ENCODE measurements at regions not wholly inside any gene's neighbourhood (a gene's known extent, or its start where the extent isn't known, plus 50 kb on each side); places are given as distances from the start of the nearest gene placed in this dataset.

- Histone ChIP-seq H3K9me3 (ENCODE audit: low read length) (no peaks in the 10 kb centered on the region), H3K4me2 (ENCODE audit: low read length) (no peak overlapping the region), H3K9me2 (ENCODE audit: insufficient read depth, low read length) (no peaks in the 10 kb centered on the region), H3K27ac (ENCODE audit: low read length) (no peak overlapping the region), H3K4me3 (ENCODE audit: low read length) (no peak overlapping the region), H3K79me2 (replicated peaks; ENCODE audit: insufficient read depth, low read length) (no peaks in the 10 kb centered on the region), H3K36me3 (ENCODE audit: insufficient read depth, low read length) (no peaks in the 10 kb centered on the region), H4K20me1 (ENCODE audit: insufficient read depth) (no peaks in the 10 kb centered on the region), H3K9ac (ENCODE audit: low read length) (no peak overlapping the region), H3K27me3 (ENCODE audit: insufficient read depth, low read depth, low read length) (no peaks in the 10 kb centered on the region), H2AFZ (ENCODE audit: low read depth, low read length) (no peak overlapping the region), H3F3A (ENCODE audit: insufficient read depth, low read length, poor library complexity, severe bottlenecking) (no peaks in the 10 kb centered on the region)
- TF ChIP-seq REST (IDR thresholded peaks at IDR 0.05; ENCODE audit: borderline replicate concordance) (no peak), POLR2AphosphoS5 (IDR thresholded peaks at IDR 0.05) (no peak), EZH2 (IDR thresholded peaks at IDR 0.05; ENCODE audit: borderline replicate concordance, insufficient read depth, low read length, poor library complexity, severe bottlenecking) (no peak), TAF1 (IDR thresholded peaks at IDR 0.05; ENCODE audit: low read depth) (no peak), EP300 (conservative IDR thresholded peaks at IDR 0.05; ENCODE audit: poor library complexity, severe bottlenecking) (no peak), SMC3 (conservative IDR thresholded peaks at IDR 0.05; ENCODE audit: poor library complexity) (no peak), MXI1 (conservative IDR thresholded peaks at IDR 0.05; ENCODE audit: poor library complexity, severe bottlenecking) (no peak), RAD21 (conservative IDR thresholded peaks at IDR 0.05) (no peak), CTCF (IDR thresholded peaks at IDR 0.05; ENCODE audit: poor library complexity, severe bottlenecking) (no peak)
These were observed 158.2 kb downstream of the C4orf33 start for GRCh38 chr4:129254126-129254525.

GRCh38 chr4:129254526-129254925, 158.6 kb downstream of the C4orf33 start:
- Histone ChIP-seq H3K4me3 (ENCODE audit: low read length) (no peak overlapping the region), H3K36me3 (ENCODE audit: insufficient read depth, low read length) (no peaks in the 10 kb centered on the region), H3K9me3 (ENCODE audit: low read length) (no peaks in the 10 kb centered on the region), H3K27ac (ENCODE audit: low read length) (no peak overlapping the region), H3K27me3 (ENCODE audit: insufficient read depth, low read depth, low read length) (no peaks in the 10 kb centered on the region), H2AFZ (ENCODE audit: low read depth, low read length) (no peak overlapping the region), H3K4me2 (ENCODE audit: low read length) (no peak overlapping the region), H3K9me2 (ENCODE audit: insufficient read depth, low read length) (no peaks in the 10 kb centered on the region), H4K20me1 (ENCODE audit: insufficient read depth) (no peaks in the 10 kb centered on the region), H3F3A (ENCODE audit: insufficient read depth, low read length, poor library complexity, severe bottlenecking) (no peaks in the 10 kb centered on the region), H3K9ac (ENCODE audit: low read length) (no peak overlapping the region), H3K79me2 (replicated peaks; ENCODE audit: insufficient read depth, low read length) (no peaks in the 10 kb centered on the region)
- TF ChIP-seq SMC3 (conservative IDR thresholded peaks at IDR 0.05; ENCODE audit: poor library complexity) = no peak
- TF ChIP-seq EZH2 (IDR thresholded peaks at IDR 0.05; ENCODE audit: borderline replicate concordance, insufficient read depth, low read length, poor library complexity, severe bottlenecking) = no peak
- TF ChIP-seq RAD21 (conservative IDR thresholded peaks at IDR 0.05) = no peak
- no peak for TF ChIP-seq EP300 (conservative IDR thresholded peaks at IDR 0.05; ENCODE audit: poor library complexity, severe bottlenecking)
- TF ChIP-seq MXI1 (conservative IDR thresholded peaks at IDR 0.05; ENCODE audit: poor library complexity, severe bottlenecking) = no peak
- no peak for TF ChIP-seq POLR2AphosphoS5 (IDR thresholded peaks at IDR 0.05)
- TF ChIP-seq TAF1 (IDR thresholded peaks at IDR 0.05; ENCODE audit: low read depth) = no peak
- no peak for TF ChIP-seq CTCF (IDR thresholded peaks at IDR 0.05; ENCODE audit: poor library complexity, severe bottlenecking)
- no peak for TF ChIP-seq REST (IDR thresholded peaks at IDR 0.05; ENCODE audit: borderline replicate concordance)

Data from neural cell (in vitro differentiated cells).